Large intestine (tissue), 3 donors: ENCODE measurements at regions not wholly inside any gene's neighbourhood (a gene's known extent, or its start where the extent isn't known, plus 50 kb on each side); places are given as distances from the start of the nearest gene placed in this dataset.
"Not testable (repeated sequence)": the region's sequence is repeated elsewhere in the genome, so short reads cannot be mapped to it uniquely, and the experiment has no call there.

Source experiments
- DNase-seq, 2 donors: peaks; one replicate each; pipeline versions ENCODE4 v3.0.0 to v3.0.0-alpha.2; 2013
- H3K27ac ChIP-seq: one replicate; pipeline ENCODE4 v1.5.1; 2013; ENCODE audit warnings: low read length
- H3K27me3 ChIP-seq: 2 replicates; pipeline ENCODE4 v1.6.1; 2013; ENCODE audit warnings: low read length; ENCODE audit not compliant: control insufficient read depth, insufficient read depth
- H3K36me3 ChIP-seq: 2 replicates; pipeline ENCODE4 v1.6.1; 2013; ENCODE audit warnings: low read length; ENCODE audit not compliant: control insufficient read depth, insufficient read depth
- H3K4me1 ChIP-seq: one replicate; pipeline ENCODE4 v1.6.1; 2013; ENCODE audit warnings: low read length; ENCODE audit not compliant: control insufficient read depth, insufficient read depth
- H3K4me3 ChIP-seq: one replicate; pipeline ENCODE4 v1.5.1; 2013; ENCODE audit warnings: low read length
- H3K9me3 ChIP-seq: one replicate; pipeline ENCODE4 v1.6.1; 2013; ENCODE audit warnings: mild to moderate bottlenecking, low read depth, low read length, moderate library complexity; ENCODE audit not compliant: control insufficient read depth
- WGBS: methylation state at CpG from one replicate; pipeline ENCODE4 v1.1.5; 2013; ENCODE audit warnings: low lambda C conversion rate; ENCODE audit not compliant: insufficient coverage; 5-methylcytosine and 5-hydroxymethylcytosine counted together

DNA sequence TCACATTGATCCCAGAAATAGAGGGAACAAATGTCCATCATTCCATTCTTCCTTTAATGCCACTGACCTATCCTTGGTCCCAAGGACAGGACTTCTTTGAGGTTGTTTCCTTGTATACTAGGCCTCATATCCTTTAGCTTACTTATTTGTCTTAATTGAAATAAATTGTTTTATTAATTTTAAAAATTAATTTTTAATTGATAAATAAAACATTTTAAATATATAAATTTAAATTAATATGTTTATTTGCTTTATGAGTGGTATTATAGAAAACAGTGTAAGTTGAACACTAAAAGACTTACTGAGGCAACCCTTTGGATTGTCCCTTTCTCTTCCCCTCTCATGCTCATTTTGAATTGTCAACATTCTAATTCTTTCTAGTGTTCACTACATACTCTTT lies 556.9 kb upstream of the NUDT12 start:
- Histone ChIP-seq H3K27ac (no peak overlapping the region), H3K4me3 (no peak overlapping the region), H3K36me3 (no peaks in the 10 kb centered on the region), H3K27me3 (no peaks in the 10 kb centered on the region), H3K4me1 (no peaks in the 10 kb centered on the region), H3K9me3 (no peaks in the 10 kb centered on the region)
- no peak for DNase-seq

DNA sequence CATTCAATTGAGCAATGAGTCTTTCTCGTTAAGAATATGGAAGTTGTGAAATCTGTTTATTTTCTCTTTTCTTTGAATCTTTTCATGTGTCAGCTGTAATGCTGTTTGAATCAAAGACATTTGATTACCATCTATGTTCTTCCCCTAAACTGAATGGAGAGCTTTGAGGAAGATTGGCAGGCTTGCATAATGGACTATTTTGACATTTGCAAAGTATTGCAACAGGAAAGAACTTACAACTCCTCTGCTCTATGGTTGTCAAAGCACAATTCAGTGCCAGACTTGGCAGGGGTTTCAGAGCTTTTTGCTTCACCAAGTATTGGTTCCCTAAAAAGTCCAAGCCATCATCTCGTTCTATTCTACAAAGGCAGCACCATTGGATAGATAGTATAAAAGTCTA lies 549.0 kb upstream of the NUDT12 start:
- no peaks in the 10 kb centered on the region for H3K4me1 ChIP-seq
- no peaks in the 10 kb centered on the region for H3K36me3 ChIP-seq
- no peak overlapping the region for H3K27ac ChIP-seq
- no CpG with 5 or more reads among the region's 2 CpGs for WGBS
- no peak for DNase-seq
- H3K4me3 ChIP-seq: no peak overlapping the region
- no peaks in the 10 kb centered on the region for H3K27me3 ChIP-seq
- H3K9me3 ChIP-seq: no peaks in the 10 kb centered on the region

- 80% methylated on average over 1 of the region's 5 CpGs for WGBS
- no peaks in the 10 kb centered on the region for H3K4me1 ChIP-seq
- no peaks in the 10 kb centered on the region for H3K27me3 ChIP-seq
- no peak overlapping the region for H3K4me3 ChIP-seq
- no peak overlapping the region for H3K27ac ChIP-seq
- DNase-seq: no peak
- H3K9me3 ChIP-seq: no peaks in the 10 kb centered on the region
- H3K36me3 ChIP-seq: no peaks in the 10 kb centered on the region
Observed at GRCh38 chr5:104096451-104096850, 533.9 kb upstream of the NUDT12 start.

GRCh38 chr5:104095527-104095926 lies 532.9 kb upstream of the NUDT12 start:
- Histone ChIP-seq H3K36me3 (no peaks in the 10 kb centered on the region), H3K9me3 (no peaks in the 10 kb centered on the region)
- no CpG with 5 or more reads among the region's 2 CpGs for WGBS

DNA sequence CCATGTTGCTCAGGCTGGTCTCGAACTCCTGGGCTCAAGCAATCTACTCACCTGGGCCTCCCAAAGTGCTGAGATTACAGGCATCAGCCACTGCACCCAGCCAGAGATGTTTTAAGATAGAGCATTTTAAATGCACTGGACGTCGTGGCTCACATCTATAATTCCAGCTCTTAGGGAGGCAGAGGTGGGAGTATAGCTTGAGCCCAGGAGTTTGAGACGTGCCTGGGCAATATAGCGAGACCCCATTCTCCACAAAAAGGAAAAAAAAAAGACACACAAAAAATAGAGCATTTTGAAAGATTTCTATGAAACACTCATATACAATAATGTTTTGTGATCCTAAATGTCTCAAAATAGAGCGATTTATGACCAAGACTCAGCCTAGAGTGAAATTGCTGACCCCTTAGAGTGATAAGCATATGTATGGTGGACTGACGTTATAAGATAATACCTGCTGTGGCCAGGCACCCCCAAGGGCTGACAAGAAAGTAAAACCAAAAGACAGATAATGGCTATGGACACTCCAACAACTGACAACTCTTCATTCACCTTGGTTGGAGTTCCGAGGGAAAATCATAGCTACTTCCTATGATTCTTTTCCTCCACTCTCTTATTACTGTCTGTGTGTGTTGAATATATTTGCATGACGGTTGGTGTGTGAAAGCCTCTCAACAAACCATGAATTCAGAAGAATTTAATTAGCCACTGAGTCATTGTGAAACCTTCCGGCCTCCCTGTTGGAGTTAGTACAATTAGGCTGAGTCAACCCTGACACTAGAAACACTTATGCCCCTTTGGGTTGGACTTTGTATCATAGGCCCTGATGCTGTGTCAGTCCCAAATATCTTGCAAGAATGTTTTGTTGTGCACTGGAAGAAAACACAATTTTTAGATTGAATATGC lies 526.5 kb upstream of the NUDT12 start:
- DNase-seq: no peak
- Histone ChIP-seq H3K36me3 (no peaks in the 10 kb centered on the region), H3K4me3 (no peak overlapping the region), H3K27me3 (no peaks in the 10 kb centered on the region), H3K9me3 (no peaks in the 10 kb centered on the region), H3K4me1 (no peaks in the 10 kb centered on the region), H3K27ac (no peak overlapping the region)
- whole genome bisulfite sequencing: 100% methylated on average over 1 of the region's 10 CpGs

More at GRCh38 chr5:104095527-104095926, 532.9 kb upstream of the NUDT12 start:
- no peak for DNase-seq
- H3K4me1 ChIP-seq: no peaks in the 10 kb centered on the region
- no peak overlapping the region for H3K27ac ChIP-seq
- no peak overlapping the region for H3K4me3 ChIP-seq
- no peaks in the 10 kb centered on the region for H3K27me3 ChIP-seq

GRCh38 chr5:104084896-104085295 lies 522.3 kb upstream of the NUDT12 start:
- no peak for DNase-seq
- H3K4me1 ChIP-seq: no peaks in the 10 kb centered on the region
- H3K9me3 ChIP-seq: no peaks in the 10 kb centered on the region
- 33% methylated on average over 1 of the region's 2 CpGs for WGBS
- no peaks in the 10 kb centered on the region for H3K27me3 ChIP-seq
- no peak overlapping the region for H3K4me3 ChIP-seq
- no peaks in the 10 kb centered on the region for H3K36me3 ChIP-seq
- no peak overlapping the region for H3K27ac ChIP-seq

- no peaks in the 10 kb centered on the region for H3K4me1 ChIP-seq
- H3K27ac ChIP-seq: no peak overlapping the region
- DNase-seq: no peak
- no peak overlapping the region for H3K4me3 ChIP-seq
- no peaks in the 10 kb centered on the region for H3K9me3 ChIP-seq
- no peaks in the 10 kb centered on the region for H3K27me3 ChIP-seq
- WGBS: 87% methylated on average over 2 of the region's 2 CpGs
- no peaks in the 10 kb centered on the region for H3K36me3 ChIP-seq
Observed at GRCh38 chr5:104082754-104083153, 520.2 kb upstream of the NUDT12 start.

- Histone ChIP-seq H3K4me1 (no peaks in the 10 kb centered on the region), H3K36me3 (no peaks in the 10 kb centered on the region), H3K27ac (no peak overlapping the region), H3K27me3 (no peaks in the 10 kb centered on the region), H3K9me3 (no peaks in the 10 kb centered on the region), H3K4me3 (no peak overlapping the region)
- DNase-seq: no peak
Observed at GRCh38 chr5:104081232-104081631, 518.6 kb upstream of the NUDT12 start.

GRCh38 chr5:104080646-104081175 lies 518.1 kb upstream of the NUDT12 start:
- Histone ChIP-seq H3K27me3 (no peaks in the 10 kb centered on the region), H3K4me1 (no peaks in the 10 kb centered on the region), H3K4me3 (no peak overlapping the region), H3K9me3 (no peaks in the 10 kb centered on the region), H3K36me3 (no peaks in the 10 kb centered on the region), H3K27ac (no peak overlapping the region)
- DNase-seq: no peak
- WGBS: 56% methylated on average over 2 of the region's 2 CpGs

DNA sequence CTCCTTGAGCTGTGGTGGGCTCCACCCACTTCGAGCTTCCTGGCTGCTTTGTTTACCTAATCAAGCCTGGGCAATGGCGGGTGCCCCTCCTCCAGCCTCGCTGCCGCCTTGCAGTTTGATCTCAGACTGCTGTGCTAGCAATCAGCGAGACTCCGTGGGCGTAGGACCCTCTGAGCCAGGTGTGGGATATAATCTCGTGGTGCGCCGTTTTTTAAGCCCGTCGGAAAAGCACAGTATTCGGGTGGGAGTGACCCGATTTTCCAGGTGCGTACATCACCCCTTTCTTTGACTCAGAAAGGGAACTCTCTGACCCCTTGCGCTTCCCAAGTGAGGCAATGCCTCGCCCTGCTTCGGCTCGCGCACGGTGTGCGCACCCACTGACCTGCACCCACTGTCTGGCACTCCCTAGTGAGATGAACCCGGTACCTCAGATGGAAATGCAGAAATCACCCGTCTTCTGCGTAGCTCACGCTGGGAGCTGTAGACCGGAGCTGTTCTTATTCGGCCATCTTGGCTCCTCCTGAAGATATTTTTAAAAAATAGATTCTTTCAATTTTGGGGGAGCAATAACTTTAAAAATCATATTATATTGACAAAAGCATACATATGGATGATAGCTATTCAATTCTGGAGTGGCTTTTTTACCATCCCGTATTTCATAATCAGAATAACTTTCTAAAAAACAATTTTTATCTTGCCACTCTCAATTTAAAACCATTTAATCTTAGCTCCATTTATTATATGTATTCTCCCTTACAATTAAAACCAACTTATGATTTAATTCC lies 517.5 kb upstream of the NUDT12 start:
- H3K27me3 ChIP-seq, DNase-seq, H3K27ac ChIP-seq, H3K36me3 ChIP-seq, H3K4me3 ChIP-seq, H3K9me3 ChIP-seq, H3K4me1 ChIP-seq: not testable (repeated sequence)
- WGBS: no CpG with 5 or more reads among the region's 29 CpGs
